ENCODE measurements at regions not wholly inside any gene's neighbourhood (a gene's known extent, or its start where the extent isn't known, plus 50 kb on each side); places are given as distances from the start of the nearest gene placed in this dataset.

DNA sequence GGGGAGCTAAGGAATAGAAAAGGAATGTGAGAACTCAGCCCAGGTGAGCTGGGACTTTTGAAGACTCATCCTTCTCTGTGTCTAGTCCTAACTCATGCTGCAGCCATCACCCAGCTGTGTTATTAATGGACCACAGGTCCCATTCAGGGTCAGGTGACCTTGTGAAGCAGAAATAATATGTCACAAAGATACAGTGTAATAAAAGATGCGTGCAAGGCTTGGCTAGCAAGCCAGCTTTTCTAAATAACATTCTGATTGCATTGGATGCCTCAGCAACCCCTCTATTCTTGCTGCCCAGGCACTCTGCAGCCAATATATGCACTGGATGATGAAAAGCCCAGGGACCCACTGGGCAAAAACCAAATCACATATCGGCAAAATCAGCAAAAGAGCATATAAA is 393.1 kb upstream of the PIK3C3 start:
- H3F3A ChIP-seq (ENCODE audit: control insufficient read depth, insufficient read depth) = no peaks in the 10 kb centered on the region
- no peaks in the 10 kb centered on the region for H3K36me3 ChIP-seq (ENCODE audit: control insufficient read depth, low read length)
- TF ChIP-seq, protein P1, sequence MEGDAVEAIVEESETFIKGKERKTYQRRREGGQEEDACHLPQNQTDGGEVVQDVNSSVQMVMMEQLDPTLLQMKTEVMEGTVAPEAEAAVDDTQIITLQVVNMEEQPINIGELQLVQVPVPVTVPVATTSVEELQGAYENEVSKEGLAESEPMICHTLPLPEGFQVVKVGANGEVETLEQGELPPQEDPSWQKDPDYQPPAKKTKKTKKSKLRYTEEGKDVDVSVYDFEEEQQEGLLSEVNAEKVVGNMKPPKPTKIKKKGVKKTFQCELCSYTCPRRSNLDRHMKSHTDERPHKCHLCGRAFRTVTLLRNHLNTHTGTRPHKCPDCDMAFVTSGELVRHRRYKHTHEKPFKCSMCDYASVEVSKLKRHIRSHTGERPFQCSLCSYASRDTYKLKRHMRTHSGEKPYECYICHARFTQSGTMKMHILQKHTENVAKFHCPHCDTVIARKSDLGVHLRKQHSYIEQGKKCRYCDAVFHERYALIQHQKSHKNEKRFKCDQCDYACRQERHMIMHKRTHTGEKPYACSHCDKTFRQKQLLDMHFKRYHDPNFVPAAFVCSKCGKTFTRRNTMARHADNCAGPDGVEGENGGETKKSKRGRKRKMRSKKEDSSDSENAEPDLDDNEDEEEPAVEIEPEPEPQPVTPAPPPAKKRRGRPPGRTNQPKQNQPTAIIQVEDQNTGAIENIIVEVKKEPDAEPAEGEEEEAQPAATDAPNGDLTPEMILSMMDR (IDR thresholded peaks at IDR 0.05; ENCODE audit: low read depth, low read length, poor library complexity, severe bottlenecking) = no peak
- TF ChIP-seq EZH2phosphoT487 (IDR thresholded peaks at IDR 0.05; ENCODE audit: borderline replicate concordance, low read length) = no peak
- H3K9me2 ChIP-seq (replicated peaks; ENCODE audit: control insufficient read depth, low read length) = no peaks in the 10 kb centered on the region
- H3K4me3 ChIP-seq (ENCODE audit: low read length) = no peak overlapping the region
- no peak overlapping the region for H3K4me2 ChIP-seq (ENCODE audit: low read length)
- no peaks in the 10 kb centered on the region for H3K9me3 ChIP-seq (ENCODE audit: control insufficient read depth, insufficient read depth, low read length)
- H4K20me1 ChIP-seq (ENCODE audit: control insufficient read depth, insufficient read depth, low read depth, low read length) = no peaks in the 10 kb centered on the region
- H3K27me3 ChIP-seq (ENCODE audit: control insufficient read depth, low read length) = no peaks in the 10 kb centered on the region
- no peak overlapping the region for H3K27ac ChIP-seq (ENCODE audit: low read depth, low read length)
- H3K79me2 ChIP-seq (ENCODE audit: control insufficient read depth, low read length) = no peaks in the 10 kb centered on the region
- H3K4me1 ChIP-seq (ENCODE audit: control insufficient read depth, low read length) = no peaks in the 10 kb centered on the region

DNA sequence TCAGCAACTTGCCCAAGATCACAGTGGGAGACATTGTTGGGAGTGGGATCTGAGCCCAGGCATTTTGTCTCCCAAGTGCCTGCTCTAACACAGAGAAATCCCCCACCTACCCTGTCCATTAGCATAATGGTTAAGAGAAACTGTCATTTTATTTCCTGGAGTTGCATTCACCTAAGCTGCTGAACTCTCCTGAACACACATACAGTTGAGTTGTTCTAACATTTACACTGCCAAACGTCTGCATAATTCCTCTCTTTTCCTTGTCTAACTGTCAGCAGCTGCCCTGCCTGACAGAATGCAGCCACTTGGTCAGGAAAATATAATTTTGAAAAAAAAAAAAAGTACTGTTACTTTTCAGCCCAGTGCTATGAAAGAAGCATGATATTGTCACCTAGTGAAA is 396.3 kb upstream of the PIK3C3 start:
- Histone ChIP-seq H3K79me2 (ENCODE audit: control insufficient read depth, low read length) (no peaks in the 10 kb centered on the region), H3K4me1 (ENCODE audit: control insufficient read depth, low read length) (no peaks in the 10 kb centered on the region), H4K20me1 (ENCODE audit: control insufficient read depth, insufficient read depth, low read depth, low read length) (no peaks in the 10 kb centered on the region), H3K9me2 (replicated peaks; ENCODE audit: control insufficient read depth, low read length) (no peaks in the 10 kb centered on the region), H3K36me3 (ENCODE audit: control insufficient read depth, low read length) (no peaks in the 10 kb centered on the region), H3K4me2 (ENCODE audit: low read length) (no peak overlapping the region), H3K4me3 (ENCODE audit: low read length) (no peak overlapping the region), H3F3A (ENCODE audit: control insufficient read depth, insufficient read depth) (no peaks in the 10 kb centered on the region), H3K27ac (ENCODE audit: low read depth, low read length) (no peak overlapping the region), H3K27me3 (ENCODE audit: control insufficient read depth, low read length) (no peaks in the 10 kb centered on the region), H3K9me3 (ENCODE audit: control insufficient read depth, insufficient read depth, low read length) (no peaks in the 10 kb centered on the region)
- no peak for TF ChIP-seq EZH2phosphoT487 (IDR thresholded peaks at IDR 0.05; ENCODE audit: borderline replicate concordance, low read length)
- TF ChIP-seq, protein P1 (IDR thresholded peaks at IDR 0.05; ENCODE audit: low read depth, low read length, poor library complexity, severe bottlenecking) = no peak

DNA sequence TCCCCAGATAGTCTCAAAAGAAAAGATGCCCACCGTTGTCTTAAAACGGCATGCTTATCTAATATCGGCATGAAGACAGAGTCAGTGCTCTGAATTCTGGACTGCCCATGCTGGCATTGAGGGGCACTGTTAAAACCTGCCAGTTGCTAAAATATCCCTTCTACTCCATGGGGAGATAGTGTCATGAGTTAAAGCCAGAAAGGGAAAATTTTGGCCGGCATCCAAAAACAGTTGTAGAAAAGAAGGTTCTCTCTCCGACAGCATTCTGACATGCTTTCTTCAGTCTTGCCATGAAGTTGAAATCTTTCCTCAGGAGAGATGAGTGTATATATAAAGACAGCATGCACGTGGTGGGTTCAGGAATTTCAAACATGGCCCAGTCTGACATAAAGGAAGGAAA is 401.3 kb upstream of the PIK3C3 start:
- H3F3A ChIP-seq (ENCODE audit: control insufficient read depth, insufficient read depth) = no peaks in the 10 kb centered on the region
- no peak overlapping the region for H3K27ac ChIP-seq (ENCODE audit: low read depth, low read length)

More for the DNA sequence above, 401.3 kb upstream of the PIK3C3 start:
- Histone ChIP-seq H3K4me2 (ENCODE audit: low read length) (no peak overlapping the region), H3K9me2 (replicated peaks; ENCODE audit: control insufficient read depth, low read length) (no peaks in the 10 kb centered on the region), H3K27me3 (ENCODE audit: control insufficient read depth, low read length) (no peaks in the 10 kb centered on the region), H3K9me3 (ENCODE audit: control insufficient read depth, insufficient read depth, low read length) (no peaks in the 10 kb centered on the region), H3K36me3 (ENCODE audit: control insufficient read depth, low read length) (no peaks in the 10 kb centered on the region), H4K20me1 (ENCODE audit: control insufficient read depth, insufficient read depth, low read depth, low read length) (no peaks in the 10 kb centered on the region), H3K79me2 (ENCODE audit: control insufficient read depth, low read length) (no peaks in the 10 kb centered on the region), H3K4me1 (ENCODE audit: control insufficient read depth, low read length) (no peaks in the 10 kb centered on the region), H3K4me3 (ENCODE audit: low read length) (no peak overlapping the region)
- TF ChIP-seq EZH2phosphoT487 (IDR thresholded peaks at IDR 0.05; ENCODE audit: borderline replicate concordance, low read length) = no peak
- TF ChIP-seq, protein P1 (IDR thresholded peaks at IDR 0.05; ENCODE audit: low read depth, low read length, poor library complexity, severe bottlenecking) = no peak

Data from DOHH2 (cell line).